ENCODE measurements at regions not wholly inside any gene's neighbourhood (a gene's known extent, or its start where the extent isn't known, plus 50 kb on each side); places are given as distances from the start of the nearest gene placed in this dataset.

- no peak overlapping the region for H3K4me3 ChIP-seq (ENCODE audit: low read depth, low read length)
- no peak for DNase-seq (ENCODE audit: low read depth)
Observed at GRCh38 chr13:34347784-34348573, 530.0 kb downstream of the RFC3 start.

GRCh38 chr13:34349091-34349722 lies 531.3 kb downstream of the RFC3 start:
- no peak for TF ChIP-seq CTCF (IDR thresholded peaks at IDR 0.05; ENCODE audit: low read depth, low read length, missing control alignments)
- DNase-seq (ENCODE audit: low read depth) = no peak
- H3K4me3 ChIP-seq (ENCODE audit: low read depth, low read length) = no peak overlapping the region

More at GRCh38 chr13:34347784-34348573, 530.0 kb downstream of the RFC3 start:
- no peak for TF ChIP-seq CTCF (IDR thresholded peaks at IDR 0.05; ENCODE audit: low read depth, low read length, missing control alignments)

- TF ChIP-seq CTCF (IDR thresholded peaks at IDR 0.05; ENCODE audit: low read depth, low read length, missing control alignments) = no peak
Observed at GRCh38 chr13:34350671-34351070, 532.7 kb downstream of the RFC3 start.

GRCh38 chr13:34351134-34351533 lies 533.2 kb downstream of the RFC3 start:
- no peak for DNase-seq (ENCODE audit: low read depth)
- TF ChIP-seq CTCF (IDR thresholded peaks at IDR 0.05; ENCODE audit: low read depth, low read length, missing control alignments) = no peak

More at GRCh38 chr13:34350671-34351070, 532.7 kb downstream of the RFC3 start:
- H3K4me3 ChIP-seq (ENCODE audit: low read depth, low read length) = no peak overlapping the region
- DNase-seq (ENCODE audit: low read depth) = no peak

GRCh38 chr13:34352958-34353357 lies 535.0 kb downstream of the RFC3 start:
- no peak for TF ChIP-seq CTCF (IDR thresholded peaks at IDR 0.05; ENCODE audit: low read depth, low read length, missing control alignments)
- H3K4me3 ChIP-seq (ENCODE audit: low read depth, low read length) = no peak overlapping the region
- DNase-seq (ENCODE audit: low read depth) = no peak

More at GRCh38 chr13:34351134-34351533, 533.2 kb downstream of the RFC3 start:
- no peak overlapping the region for H3K4me3 ChIP-seq (ENCODE audit: low read depth, low read length)

GRCh38 chr13:34356686-34357434 lies 538.9 kb downstream of the RFC3 start:
- H3K4me3 ChIP-seq (ENCODE audit: low read depth, low read length) = no peak overlapping the region
- no peak for TF ChIP-seq CTCF (IDR thresholded peaks at IDR 0.05; ENCODE audit: low read depth, low read length, missing control alignments)
- DNase-seq (ENCODE audit: low read depth) = no peak

Measured in GM12864 (cell line).